Retinal pigment epithelial cell (primary cell): ENCODE measurements at regions not wholly inside any gene's neighbourhood (a gene's known extent, or its start where the extent isn't known, plus 50 kb on each side); places are given as distances from the start of the nearest gene placed in this dataset.

Source experiments
- DNase-seq: peaks from one replicate; pipeline ENCODE4 v3.0.0-alpha.2; 2010; ENCODE audit warnings: low read depth
- H3K4me3 ChIP-seq: 2 replicates; pipeline ENCODE4 v1.5.1; 2011; ENCODE audit warnings: mild to moderate bottlenecking, low read length, control low read depth, moderate library complexity
- CTCF ChIP-seq: conservative IDR thresholded peaks from 2 replicates; pipeline ENCODE4 v1.5.1; 2011; ENCODE audit warnings: low read depth, low read length, control low read depth, inconsistent platforms

- no peak for TF ChIP-seq CTCF
- H3K4me3 ChIP-seq = no peak overlapping the region
- DNase-seq = no peak
Measured at GRCh38 chr5:2557435-2557834, 194.0 kb downstream of the IRX2 start.

GRCh38 chr5:2556375-2556966 lies 195.0 kb downstream of the IRX2 start:
- DNase-seq = no peak
- H3K4me3 ChIP-seq = no peak overlapping the region
- TF ChIP-seq CTCF = no peak

- DNase-seq = no peak
- no peak overlapping the region for H3K4me3 ChIP-seq
- TF ChIP-seq CTCF = no peak
Measured at GRCh38 chr5:2553611-2554010, 197.9 kb downstream of the IRX2 start.

GRCh38 chr5:2550509-2550908 lies 201.0 kb downstream of the IRX2 start:
- DNase-seq = no peak
- H3K4me3 ChIP-seq = no peak overlapping the region
- no peak for TF ChIP-seq CTCF

GRCh38 chr5:2549900-2550299 lies 201.6 kb downstream of the IRX2 start:
- TF ChIP-seq CTCF = no peak
- H3K4me3 ChIP-seq = no peak overlapping the region
- DNase-seq = no peak

GRCh38 chr5:2549354-2549753 lies 202.1 kb downstream of the IRX2 start:
- H3K4me3 ChIP-seq = no peak overlapping the region
- DNase-seq = no peak
- no peak for TF ChIP-seq CTCF

GRCh38 chr5:2546938-2547337 lies 204.5 kb downstream of the IRX2 start:
- H3K4me3 ChIP-seq = no peak overlapping the region
- no peak for DNase-seq
- TF ChIP-seq CTCF = no peak
